ENCODE measurements at regions not wholly inside any gene's neighbourhood (a gene's known extent, or its start where the extent isn't known, plus 50 kb on each side); places are given as distances from the start of the nearest gene placed in this dataset.

GRCh38 chr21:35138665-35139381 is 89.7 kb upstream of the RUNX1 start:
- TF ChIP-seq POLR2A (IDR thresholded peaks at IDR 0.05; ENCODE audit: low read depth, low read length) (no peak), POLR2AphosphoS5 (IDR thresholded peaks at IDR 0.05; ENCODE audit: low read depth, low read length) (no peak)

Measured in GM12892 (cell line).